Right lobe of liver (tissue), 4 donors: ENCODE measurements at regions not wholly inside any gene's neighbourhood (a gene's known extent, or its start where the extent isn't known, plus 50 kb on each side); places are given as distances from the start of the nearest gene placed in this dataset.

Source experiments
- POLR2A ChIP-seq: fragments of 450-650 bp; IDR thresholded peaks from one replicate; pipeline ENCODE4 v1.6.1; 2017; ENCODE audit warnings: antibody characterized with exemption, mild to moderate bottlenecking
- TF ChIP-seq, protein P1 (sequence below), 4 donors: fragments of 200-600 bp in 3 of 4; fragments of 450-650 bp in 1 of 4; IDR thresholded peaks; one replicate each; pipeline versions ENCODE4 v1.5.1 to v1.8.0; 2016 to 2022; ENCODE audit warnings: antibody characterized with exemption in 4 of 4, mild to moderate bottlenecking in 2 of 4
- donor health status: DM: no; HTN: no; CAD: no.
- donor health status: DM: no; HTN: no; CAD: no.
- donor health status: DM: no; HTN: yes; CAD: no.

DNA sequence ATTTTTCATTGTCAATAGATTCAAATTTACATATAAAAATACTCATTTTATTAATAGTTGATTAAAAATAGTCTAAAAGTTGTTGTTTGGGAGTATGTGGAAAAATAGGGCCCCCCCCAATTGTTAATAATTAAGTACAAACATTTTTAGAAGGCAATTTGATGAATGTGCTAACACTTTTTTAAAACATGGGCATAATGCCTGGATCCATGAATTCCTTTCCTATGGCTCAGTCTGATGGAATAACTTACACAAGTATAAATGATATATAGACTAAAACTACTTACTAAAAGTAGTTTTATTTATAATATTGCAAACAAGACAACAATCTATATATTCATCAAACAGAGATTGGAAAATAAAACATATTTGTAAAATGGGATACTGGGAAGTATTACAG, 247.2 kb upstream of the LRRN1 start:
- no peak for TF ChIP-seq POLR2A
- TF ChIP-seq, protein P1, sequence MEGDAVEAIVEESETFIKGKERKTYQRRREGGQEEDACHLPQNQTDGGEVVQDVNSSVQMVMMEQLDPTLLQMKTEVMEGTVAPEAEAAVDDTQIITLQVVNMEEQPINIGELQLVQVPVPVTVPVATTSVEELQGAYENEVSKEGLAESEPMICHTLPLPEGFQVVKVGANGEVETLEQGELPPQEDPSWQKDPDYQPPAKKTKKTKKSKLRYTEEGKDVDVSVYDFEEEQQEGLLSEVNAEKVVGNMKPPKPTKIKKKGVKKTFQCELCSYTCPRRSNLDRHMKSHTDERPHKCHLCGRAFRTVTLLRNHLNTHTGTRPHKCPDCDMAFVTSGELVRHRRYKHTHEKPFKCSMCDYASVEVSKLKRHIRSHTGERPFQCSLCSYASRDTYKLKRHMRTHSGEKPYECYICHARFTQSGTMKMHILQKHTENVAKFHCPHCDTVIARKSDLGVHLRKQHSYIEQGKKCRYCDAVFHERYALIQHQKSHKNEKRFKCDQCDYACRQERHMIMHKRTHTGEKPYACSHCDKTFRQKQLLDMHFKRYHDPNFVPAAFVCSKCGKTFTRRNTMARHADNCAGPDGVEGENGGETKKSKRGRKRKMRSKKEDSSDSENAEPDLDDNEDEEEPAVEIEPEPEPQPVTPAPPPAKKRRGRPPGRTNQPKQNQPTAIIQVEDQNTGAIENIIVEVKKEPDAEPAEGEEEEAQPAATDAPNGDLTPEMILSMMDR (IDR thresholded peaks at IDR 0.05), result no peak
